HCT116 (cell line): ENCODE measurements at regions not wholly inside any gene's neighbourhood (a gene's known extent, or its start where the extent isn't known, plus 50 kb on each side); places are given as distances from the start of the nearest gene placed in this dataset.

Experiments used
- ATF3 ChIP-seq: IDR thresholded peaks from 2 replicates; pipeline ENCODE4 v1.6.1; 2012
- CTCF ChIP-seq, 3 experiments: fragments of 200-600 bp in 1 of 3; sonication (generic) in 1 of 3; IDR thresholded peaks in 2 of 3; conservative IDR thresholded peaks in 1 of 3; 2 replicates each; pipeline ENCODE4 v1.5.1; 2012 to 2017; ENCODE audit warnings: low read depth in 2 of 3, low read length in 2 of 3, antibody characterized with exemption in 1 of 3, borderline replicate concordance in 1 of 3, control low read depth in 1 of 3, mild to moderate bottlenecking in 1 of 3, mixed read lengths in 1 of 3, mixed run types in 1 of 3, moderate library complexity in 1 of 3; ENCODE audit not compliant: insufficient read depth in 1 of 3
- EGR1 ChIP-seq: IDR thresholded peaks from 2 replicates; pipeline ENCODE4 v1.6.1; 2012; ENCODE audit warnings: low read depth
- EZH2 ChIP-seq: fragments of 200-600 bp; sonication (generic); IDR thresholded peaks from 2 replicates; pipeline ENCODE4 v1.6.1; 2017; ENCODE audit warnings: antibody characterized with exemption, mixed run types
- EZH2phosphoT487 ChIP-seq: fragments of 200-600 bp; IDR thresholded peaks from 2 replicates; pipeline ENCODE4 v1.6.1; 2018; ENCODE audit warnings: antibody characterized with exemption, borderline replicate concordance
- FOSL1 ChIP-seq: IDR thresholded peaks from 2 replicates; pipeline ENCODE4 v1.6.1; 2012; ENCODE audit warnings: low read depth
- JUND ChIP-seq: IDR thresholded peaks from 2 replicates; pipeline ENCODE4 v1.6.1; 2012
- POLR2A ChIP-seq: IDR thresholded peaks from 2 replicates; pipeline ENCODE4 v1.7.0; 2011; ENCODE audit warnings: borderline replicate concordance; ENCODE audit not compliant: insufficient read depth, insufficient read length; ENCODE audit errors: extremely low read depth
- POLR2AphosphoS5 ChIP-seq: IDR thresholded peaks from 2 replicates; pipeline ENCODE4 v1.6.1; 2011; ENCODE audit warnings: mild to moderate bottlenecking, low read depth, low read length, moderate library complexity
- REST ChIP-seq: IDR thresholded peaks from 2 replicates; pipeline ENCODE4 v1.6.1; 2012; ENCODE audit warnings: low read depth
- SIN3A ChIP-seq: IDR thresholded peaks from 2 replicates; pipeline ENCODE4 v1.6.1; 2012; ENCODE audit warnings: low read depth
- TCF7L2 ChIP-seq: IDR thresholded peaks from 2 replicates; pipeline ENCODE4 v1.7.0; 2011; ENCODE audit warnings: borderline replicate concordance, inconsistent platforms; ENCODE audit not compliant: insufficient read depth, insufficient read length; ENCODE audit errors: extremely low read depth
- YY1 ChIP-seq: IDR thresholded peaks from 2 replicates; pipeline ENCODE4 v1.6.1; 2011; ENCODE audit warnings: low read length, low read depth, moderate library complexity, mild to moderate bottlenecking; ENCODE audit not compliant: insufficient replicate concordance; ENCODE audit errors: extremely low read depth
- ZFX ChIP-seq: fragments of 450-650 bp; IDR thresholded peaks from 2 replicates; pipeline ENCODE4 v1.6.1; 2017

- TF ChIP-seq EZH2phosphoT487 (no peak), EZH2 (no peak), POLR2A (no peak), JUND (no peak), REST (no peak), CTCF (IDR thresholded peaks at IDR 0.05 in 2 of 3, conservative IDR thresholded peaks at IDR 0.05 in 1 of 3; ENCODE audit: borderline replicate concordance in 1 of 3, insufficient read depth in 1 of 3, low read depth in 2 of 3, low read length in 2 of 3) (no peak), POLR2AphosphoS5 (no peak), FOSL1 (no peak), YY1 (no peak), EGR1 (no peak), ZFX (no peak), TCF7L2 (no peak), ATF3 (no peak), SIN3A (no peak)
Observed at GRCh38 chr6:121776054-121776453, 340.6 kb downstream of the GJA1 start.
